Urinary bladder (tissue), 3 donors: ENCODE measurements at regions not wholly inside any gene's neighbourhood (a gene's known extent, or its start where the extent isn't known, plus 50 kb on each side); places are given as distances from the start of the nearest gene placed in this dataset.

Source experiments
- DNase-seq: peaks from one replicate; pipeline ENCODE4 v3.0.0-alpha.2; 2015; ENCODE audit errors: extremely low spot score
- H3K27ac ChIP-seq: one replicate; pipeline ENCODE4 v1.5.1; 2013; ENCODE audit warnings: low read depth, mild to moderate bottlenecking, moderate library complexity
- H3K36me3 ChIP-seq: one replicate; pipeline ENCODE4 v1.6.1; 2013; ENCODE audit warnings: mild to moderate bottlenecking, moderate library complexity; ENCODE audit not compliant: insufficient read depth
- H3K4me1 ChIP-seq: one replicate; pipeline ENCODE4 v1.6.1; 2013; ENCODE audit warnings: mild to moderate bottlenecking, moderate library complexity; ENCODE audit not compliant: insufficient read depth
- H3K4me3 ChIP-seq: one replicate; pipeline ENCODE4 v1.5.1; 2013; ENCODE audit warnings: low read depth, low read length
- WGBS: extraction: QIAGEN DNeasy Blood & Tissue Kit; methylation state at CpG from one replicate; pipeline ENCODE4 v1.1.7; 2013; 5-methylcytosine and 5-hydroxymethylcytosine counted together
- donor health status: healthy with polysubstance abuse.
- donor health status: healthy.

DNA sequence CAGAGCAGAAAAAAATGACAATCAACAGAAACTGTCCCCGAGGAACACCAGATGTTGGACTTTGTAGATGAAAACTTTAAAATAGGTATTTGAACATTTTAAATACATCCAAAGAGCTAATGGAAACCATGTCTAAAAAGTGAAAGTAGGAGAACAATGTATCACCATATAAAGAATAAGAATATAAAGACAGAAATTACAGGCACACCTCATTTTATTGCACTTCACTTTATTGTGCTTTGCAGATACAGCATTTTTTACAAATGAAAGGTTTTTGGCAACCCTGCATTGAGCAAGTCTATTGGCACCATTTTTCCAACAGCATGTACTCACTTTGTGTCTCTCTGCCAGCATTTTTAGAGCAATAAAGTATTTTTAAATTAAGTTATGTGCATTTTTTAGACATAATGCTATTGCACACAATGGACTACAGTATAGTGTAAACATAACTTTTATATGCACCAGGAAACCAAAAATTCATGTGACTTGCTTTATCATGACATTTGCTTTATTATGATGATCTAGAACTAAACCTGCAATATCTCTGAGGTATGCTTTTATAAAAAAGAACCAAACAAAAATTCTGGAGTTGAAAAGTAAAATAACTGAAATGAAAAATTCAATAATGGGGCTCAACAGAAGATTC lies 212.4 kb upstream of the CASK start:
- Histone ChIP-seq H3K27ac (no peak overlapping the region), H3K36me3 (no peaks in the 10 kb centered on the region), H3K4me1 (no peaks in the 10 kb centered on the region), H3K4me3 (no peak overlapping the region)
- 95% methylated on average over 1 of the region's 1 CpG for WGBS
- no peak for DNase-seq

DNA sequence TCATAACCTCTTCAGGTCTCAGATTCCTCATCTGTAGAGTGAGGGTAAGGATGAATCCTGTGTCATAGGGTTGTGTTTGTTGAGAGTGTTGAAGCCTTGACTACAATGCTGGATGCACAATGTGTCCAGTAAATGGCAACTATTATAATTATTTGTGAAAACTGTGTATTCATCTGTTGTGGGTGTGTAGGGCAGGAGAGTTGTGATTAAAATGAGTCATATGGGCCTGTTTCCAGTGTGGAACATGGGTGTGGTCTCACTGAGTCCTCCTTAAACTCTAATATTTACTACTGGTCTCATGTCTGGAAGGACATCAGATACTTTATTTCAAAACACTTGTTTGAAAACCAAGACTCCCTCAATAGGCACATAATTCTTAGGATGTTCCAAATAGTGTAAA lies 208.5 kb upstream of the CASK start:
- Histone ChIP-seq H3K36me3 (no peaks in the 10 kb centered on the region), H3K27ac (no peak overlapping the region), H3K4me3 (no peak overlapping the region), H3K4me1 (no peaks in the 10 kb centered on the region)
- DNase-seq: no peak

GRCh38 chrX:42129022-42129940 lies 205.9 kb upstream of the CASK start:
- WGBS: 94% methylated on average over 3 of the region's 3 CpGs
- no peak overlapping the region for H3K27ac ChIP-seq
- H3K4me1 ChIP-seq: no peaks in the 10 kb centered on the region
- H3K4me3 ChIP-seq: no peak overlapping the region
- no peaks in the 10 kb centered on the region for H3K36me3 ChIP-seq
- no peak for DNase-seq

DNA sequence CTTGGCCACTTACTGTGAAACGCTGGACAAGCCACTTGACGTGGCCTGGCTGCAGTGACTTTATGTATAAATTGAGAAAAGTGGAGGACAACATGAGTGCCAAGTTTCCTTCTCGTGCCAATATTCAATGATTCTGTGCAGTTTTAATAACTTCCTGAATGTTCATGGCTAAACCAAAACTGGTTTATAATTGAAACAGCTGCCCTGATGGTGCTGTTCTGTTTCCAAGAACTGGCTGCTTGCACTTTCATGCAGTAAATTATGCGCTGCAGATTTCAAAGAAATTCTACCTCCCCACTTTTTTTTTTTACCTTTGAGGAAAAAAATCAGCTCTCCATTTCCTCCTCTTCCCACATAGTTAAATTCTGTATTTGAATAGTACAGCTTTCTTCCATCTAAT lies 205.2 kb upstream of the CASK start:
- no peaks in the 10 kb centered on the region for H3K36me3 ChIP-seq
- no peaks in the 10 kb centered on the region for H3K4me1 ChIP-seq
- no peak for DNase-seq
- no peak overlapping the region for H3K4me3 ChIP-seq
- no peak overlapping the region for H3K27ac ChIP-seq
- WGBS: 72% methylated on average over 4 of the region's 4 CpGs

- WGBS: 74% methylated on average over 2 of the region's 2 CpGs
- Histone ChIP-seq H3K27ac (no peak overlapping the region), H3K36me3 (no peaks in the 10 kb centered on the region), H3K4me3 (no peak overlapping the region), H3K4me1 (no peaks in the 10 kb centered on the region)
- no peak for DNase-seq
These were observed 204.7 kb upstream of the CASK start for GRCh38 chrX:42128020-42128419.

DNA sequence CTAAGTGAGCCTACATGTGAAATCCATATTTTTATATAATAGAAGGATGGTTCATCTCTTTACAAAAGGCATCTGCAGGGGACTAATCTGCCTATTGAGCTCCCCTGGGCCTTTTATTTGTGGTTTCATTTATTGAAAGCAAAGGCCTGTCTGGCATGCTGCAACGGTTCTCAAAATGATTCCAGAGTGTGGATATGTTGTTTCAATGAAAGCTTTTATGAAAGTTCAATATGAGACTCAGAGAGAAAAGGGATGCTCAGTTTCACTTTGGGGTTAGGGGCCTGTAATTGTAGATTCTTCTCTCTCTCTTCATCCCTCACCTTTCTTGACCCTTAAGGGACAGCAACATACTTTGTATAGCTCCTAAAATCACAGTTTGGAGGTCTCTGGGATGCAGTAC lies 204.2 kb upstream of the CASK start:
- Histone ChIP-seq H3K36me3 (no peaks in the 10 kb centered on the region), H3K4me1 (no peaks in the 10 kb centered on the region), H3K4me3 (no peak overlapping the region), H3K27ac (no peak overlapping the region)
- WGBS: 30% methylated on average over 1 of the region's 1 CpG
- DNase-seq: no peak

DNA sequence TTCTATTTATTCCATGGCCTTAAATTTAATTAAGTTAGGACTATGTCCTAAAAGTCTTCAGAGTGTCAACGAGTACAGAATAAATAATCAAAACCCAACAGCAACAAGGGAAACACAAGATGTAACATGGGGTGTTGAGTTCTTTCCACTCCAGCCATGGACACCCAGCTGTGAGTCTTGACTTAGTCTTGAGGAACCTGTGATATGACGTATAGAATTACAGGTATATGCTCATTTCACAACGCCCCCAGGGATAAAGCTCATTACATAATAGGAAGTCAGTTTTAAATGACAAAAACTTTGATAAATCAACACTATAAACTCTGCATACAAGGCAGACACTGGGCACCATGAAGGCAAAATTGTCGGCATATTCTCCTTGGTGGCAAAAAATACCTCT lies 200.0 kb upstream of the CASK start:
- no peak overlapping the region for H3K27ac ChIP-seq
- DNase-seq: no peak
- H3K4me3 ChIP-seq: no peak overlapping the region
- H3K36me3 ChIP-seq: no peaks in the 10 kb centered on the region
- no peaks in the 10 kb centered on the region for H3K4me1 ChIP-seq
- 85% methylated on average over 4 of the region's 4 CpGs for WGBS

GRCh38 chrX:42119076-42119475 lies 195.7 kb upstream of the CASK start:
- H3K36me3 ChIP-seq: no peaks in the 10 kb centered on the region
- H3K4me3 ChIP-seq: no peak overlapping the region
- H3K4me1 ChIP-seq: no peaks in the 10 kb centered on the region
- WGBS: 93% methylated on average over 1 of the region's 1 CpG
- no peak overlapping the region for H3K27ac ChIP-seq
- no peak for DNase-seq

GRCh38 chrX:42117318-42117717 lies 194.0 kb upstream of the CASK start:
- Histone ChIP-seq H3K36me3 (no peaks in the 10 kb centered on the region), H3K4me3 (no peak overlapping the region), H3K4me1 (no peaks in the 10 kb centered on the region), H3K27ac (no peak overlapping the region)
- 92% methylated on average over 2 of the region's 2 CpGs for WGBS
- DNase-seq: no peak

- H3K4me3 ChIP-seq: no peak overlapping the region
- H3K27ac ChIP-seq: no peak overlapping the region
- no peaks in the 10 kb centered on the region for H3K36me3 ChIP-seq
- no peak for DNase-seq
- 91% methylated on average over 2 of the region's 2 CpGs for WGBS
- H3K4me1 ChIP-seq: no peaks in the 10 kb centered on the region
These were observed 186.1 kb upstream of the CASK start for GRCh38 chrX:42109428-42109827.

DNA sequence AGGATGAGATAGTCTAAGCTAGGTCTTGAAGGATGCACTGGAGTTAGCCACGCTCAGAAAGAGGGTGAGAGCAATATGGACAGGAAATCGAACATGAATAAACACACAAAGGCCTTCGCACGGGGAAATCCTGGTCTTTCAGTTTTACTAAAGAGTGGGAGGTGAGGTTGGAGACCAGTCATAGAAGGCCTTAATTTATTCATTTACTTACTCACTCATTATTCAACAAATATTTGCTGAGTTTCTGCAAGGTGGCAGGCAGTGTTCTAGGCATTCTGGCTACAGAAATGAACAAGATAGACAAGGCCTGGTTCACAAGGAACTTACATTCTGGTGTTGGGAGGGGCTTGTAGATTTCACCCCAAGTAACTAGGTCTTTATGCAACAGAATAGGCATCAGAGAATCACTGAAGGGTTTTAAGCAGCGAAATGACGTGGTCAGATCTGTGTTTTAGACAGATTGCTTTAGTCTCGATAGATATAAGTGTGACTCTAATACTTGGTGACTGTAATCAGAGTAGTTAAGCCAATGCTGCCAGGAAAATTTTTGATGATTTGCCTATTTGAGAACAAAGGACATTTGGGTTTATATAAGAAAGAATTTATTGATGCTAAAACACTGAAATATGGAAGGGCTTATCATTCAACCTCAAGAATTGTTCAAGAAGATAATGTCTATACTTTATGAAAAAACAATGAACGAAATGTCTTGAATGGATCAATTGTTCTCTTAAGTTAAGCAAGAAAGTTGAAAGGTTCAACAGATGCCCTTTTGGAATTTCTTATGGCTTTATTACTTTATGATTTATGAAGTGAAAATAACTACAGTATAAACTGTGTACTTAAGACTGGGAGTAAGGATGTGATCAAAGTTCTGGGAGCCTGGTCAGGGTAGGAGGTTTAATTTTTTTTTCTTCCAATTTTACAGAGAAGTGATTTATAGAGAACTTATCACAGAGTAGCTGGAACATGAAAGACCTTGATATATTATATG lies 184.4 kb upstream of the CASK start:
- no peaks in the 10 kb centered on the region for H3K36me3 ChIP-seq
- H3K27ac ChIP-seq: no peak overlapping the region
- no peak overlapping the region for H3K4me3 ChIP-seq
- 73% methylated on average over 8 of the region's 8 CpGs for WGBS
- DNase-seq: no peak
- H3K4me1 ChIP-seq: no peaks in the 10 kb centered on the region

GRCh38 chrX:42106556-42106955 lies 183.2 kb upstream of the CASK start:
- WGBS: 62% methylated on average over 2 of the region's 2 CpGs
- no peak overlapping the region for H3K4me3 ChIP-seq
- H3K27ac ChIP-seq: no peak overlapping the region
- DNase-seq: no peak
- no peaks in the 10 kb centered on the region for H3K4me1 ChIP-seq
- no peaks in the 10 kb centered on the region for H3K36me3 ChIP-seq

DNA sequence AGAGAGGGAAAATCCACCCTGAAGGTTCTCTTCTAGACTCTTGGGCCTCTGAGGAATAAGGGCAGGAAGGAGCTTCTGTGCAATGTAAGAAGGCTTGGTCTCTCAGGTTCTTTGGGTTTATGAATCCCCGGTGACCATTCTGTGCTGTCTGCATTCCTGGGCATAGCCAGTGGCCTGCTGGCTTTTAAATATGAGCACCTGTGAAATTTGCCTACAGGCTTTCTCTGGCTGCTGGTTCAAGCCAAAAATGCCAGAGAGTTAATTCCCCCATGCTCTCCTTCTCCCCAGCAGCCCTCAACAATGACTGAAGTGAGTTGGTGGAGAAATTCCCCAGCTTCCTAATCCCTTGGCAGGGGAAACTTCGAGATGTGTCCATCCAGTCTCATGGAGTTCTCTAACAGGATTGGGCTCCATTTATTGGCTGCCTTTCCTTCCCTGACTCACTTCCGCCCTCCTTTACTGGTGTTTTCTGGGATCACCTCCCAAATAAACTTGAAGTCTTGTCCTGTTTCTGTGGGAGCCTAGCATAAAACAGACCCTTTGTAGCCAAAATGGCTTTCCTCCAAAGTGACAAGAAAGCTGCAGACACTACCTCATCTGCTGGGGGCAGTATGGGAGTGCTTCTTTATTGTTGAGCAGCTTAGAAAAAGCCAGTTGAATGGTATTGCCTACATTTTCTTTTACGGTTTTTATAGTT lies 179.4 kb upstream of the CASK start:
- H3K4me1 ChIP-seq: no peaks in the 10 kb centered on the region
- H3K36me3 ChIP-seq: no peaks in the 10 kb centered on the region

More for the DNA sequence above, 179.4 kb upstream of the CASK start:
- 85% methylated on average over 4 of the region's 4 CpGs for WGBS
- no peak overlapping the region for H3K27ac ChIP-seq
- no peak overlapping the region for H3K4me3 ChIP-seq
- no peak for DNase-seq
